Stomach smooth muscle (tissue), 2 donors: ENCODE measurements at regions not wholly inside any gene's neighbourhood (a gene's known extent, or its start where the extent isn't known, plus 50 kb on each side); places are given as distances from the start of the nearest gene placed in this dataset.
"Not testable (repeated sequence)": the region's sequence is repeated elsewhere in the genome, so short reads cannot be mapped to it uniquely, and the experiment has no call there.

Experiments
- H3K27ac ChIP-seq: one replicate; pipeline ENCODE4 v1.7.0; 2013; ENCODE audit warnings: mild to moderate bottlenecking, low read length, inconsistent platforms
- H3K27me3 ChIP-seq, 2 donors: one replicate each; pipeline ENCODE4 v1.7.0; 2013; ENCODE audit warnings: low read length in 2 of 2; ENCODE audit not compliant: insufficient read depth in 2 of 2, control insufficient read depth in 1 of 2
- H3K36me3 ChIP-seq, 2 donors: one replicate each; pipeline ENCODE4 v1.7.0; 2013; ENCODE audit warnings: low read length in 2 of 2; ENCODE audit not compliant: control insufficient read depth in 2 of 2, insufficient read depth in 2 of 2
- H3K4me1 ChIP-seq: one replicate; pipeline ENCODE4 v1.7.0; 2013; ENCODE audit warnings: low read length; ENCODE audit not compliant: control insufficient read depth, insufficient read depth
- H3K4me3 ChIP-seq, 2 donors: one replicate each; pipeline ENCODE4 v1.7.0; 2013; ENCODE audit warnings: low read length in 2 of 2
- H3K9ac ChIP-seq, 2 donors: one replicate each; pipeline ENCODE4 v1.7.0; 2013; ENCODE audit warnings: low read length in 2 of 2, mild to moderate bottlenecking in 1 of 2
- H3K9me3 ChIP-seq, 2 donors: one replicate each; pipeline ENCODE4 v1.7.0; 2013; ENCODE audit warnings: low read length in 2 of 2; ENCODE audit not compliant: control insufficient read depth in 2 of 2
- donor health status: healthy.
- donor health status: Pancreatic carcinoma.

DNA sequence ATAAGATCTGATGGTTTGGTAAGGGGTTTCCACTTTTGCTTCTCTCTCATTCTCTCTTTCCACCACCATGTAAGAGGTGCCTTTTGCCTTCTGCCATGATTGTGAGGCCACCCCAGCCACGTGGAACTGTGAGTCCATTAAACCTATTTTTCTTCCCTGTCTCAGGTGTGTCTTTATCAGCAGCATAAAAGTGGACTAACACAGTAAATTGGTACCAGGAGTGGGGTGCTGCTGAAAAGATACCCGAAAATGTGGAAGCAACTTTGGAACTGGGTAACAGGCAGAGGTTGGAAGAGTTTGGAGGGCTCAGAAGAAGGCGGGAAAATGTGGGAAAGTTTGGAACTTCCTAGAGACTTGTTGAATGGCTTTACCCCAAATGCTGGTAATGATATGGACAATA, 226.4 kb upstream of the MSX2 start:
- H3K9ac ChIP-seq, H3K36me3 ChIP-seq: not testable (repeated sequence)

DNA sequence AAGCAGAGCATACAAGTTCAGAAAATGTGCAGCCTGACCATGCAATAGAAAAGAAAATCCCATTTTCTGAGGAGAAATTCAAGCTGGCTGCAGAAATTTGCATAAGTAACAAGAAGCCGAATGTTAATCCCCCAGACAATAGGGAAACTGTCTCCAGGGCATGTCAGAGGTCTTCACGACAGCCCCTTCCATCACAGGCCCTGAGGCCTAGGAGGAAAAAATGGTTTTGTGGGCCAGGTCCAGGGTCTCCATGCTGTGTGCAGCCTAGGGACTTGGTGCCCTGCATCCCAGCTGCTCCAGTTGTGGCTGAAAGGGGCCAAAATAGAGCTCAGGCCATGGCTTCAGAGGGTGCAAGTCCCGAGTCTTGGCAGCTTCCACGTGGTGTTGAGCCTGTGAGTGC, 225.8 kb upstream of the MSX2 start:
- H3K27me3 ChIP-seq, H3K9ac ChIP-seq, H3K4me3 ChIP-seq, H3K36me3 ChIP-seq, H3K4me1 ChIP-seq, H3K27ac ChIP-seq, H3K9me3 ChIP-seq: not testable (repeated sequence)

More for the DNA sequence above, 226.4 kb upstream of the MSX2 start:
- not testable (repeated sequence) for H3K4me1 ChIP-seq, H3K4me3 ChIP-seq, H3K27ac ChIP-seq, H3K9me3 ChIP-seq, H3K27me3 ChIP-seq

DNA sequence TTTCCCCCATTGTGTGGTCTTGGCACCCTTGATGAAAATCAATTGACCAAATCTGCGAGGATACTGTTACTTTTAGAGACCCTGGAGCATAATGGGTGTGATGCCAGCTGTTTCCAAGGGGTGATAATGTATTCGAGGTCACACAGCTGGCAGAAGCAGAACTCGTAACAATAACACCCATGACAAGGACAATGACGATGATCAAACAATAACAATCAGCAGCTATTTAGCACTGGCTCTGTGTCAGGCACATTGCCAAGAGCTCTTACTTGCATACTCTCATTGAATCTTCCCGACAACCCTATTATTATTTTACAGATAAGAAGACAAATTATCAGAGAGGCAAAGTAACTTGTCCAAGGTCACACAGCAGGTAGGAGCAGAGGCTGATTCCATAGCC, 223.7 kb upstream of the MSX2 start:
- H3K27me3 ChIP-seq, result no peaks in the 10 kb centered on the region
- H3K27ac ChIP-seq, result no peak overlapping the region
- H3K4me3 ChIP-seq, result no peak overlapping the region
- H3K4me1 ChIP-seq, result no peaks in the 10 kb centered on the region
- H3K9me3 ChIP-seq, result peaks cover 0 to 10% of the 10 kb centered on the region in 2 donors
- H3K36me3 ChIP-seq, result no peaks in the 10 kb centered on the region
- H3K9ac ChIP-seq, result no peak overlapping the region

DNA sequence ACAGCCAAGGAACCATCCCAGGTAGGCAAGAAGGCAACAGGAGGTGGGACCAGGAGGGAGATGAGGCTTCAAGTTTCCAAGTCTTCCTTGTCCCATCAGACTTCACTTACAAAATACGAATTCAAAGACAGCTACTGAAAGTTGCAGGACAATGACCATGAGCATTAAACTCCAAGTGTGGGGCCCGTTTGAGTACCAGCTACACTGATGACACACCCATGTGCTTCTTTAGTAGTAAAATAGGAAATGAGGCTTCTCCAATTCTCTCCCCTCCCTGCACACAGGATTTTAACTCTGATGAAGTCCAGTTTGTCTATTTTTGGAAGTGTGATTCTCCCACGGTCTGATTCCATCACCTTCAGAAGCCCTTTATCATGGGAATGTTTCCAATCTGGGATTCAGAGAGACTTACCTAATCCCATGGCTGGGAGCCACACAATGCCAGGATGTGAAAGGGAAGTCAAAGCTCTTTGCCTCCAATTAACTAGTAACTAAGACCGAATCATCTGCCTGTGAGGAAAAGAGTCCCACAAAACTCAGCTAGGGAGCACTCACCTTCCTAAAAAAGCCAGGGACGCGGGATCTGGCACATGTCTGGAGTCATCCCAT, 222.8 kb upstream of the MSX2 start:
- H3K27ac ChIP-seq, result no peak overlapping the region
- H3K36me3 ChIP-seq, result no peaks in the 10 kb centered on the region
- peaks cover 0 to 10% of the 10 kb centered on the region in 2 donors for H3K9me3 ChIP-seq
- no peak overlapping the region for H3K9ac ChIP-seq
- H3K4me3 ChIP-seq, result no peak overlapping the region
- no peaks in the 10 kb centered on the region for H3K4me1 ChIP-seq
- no peaks in the 10 kb centered on the region for H3K27me3 ChIP-seq

DNA sequence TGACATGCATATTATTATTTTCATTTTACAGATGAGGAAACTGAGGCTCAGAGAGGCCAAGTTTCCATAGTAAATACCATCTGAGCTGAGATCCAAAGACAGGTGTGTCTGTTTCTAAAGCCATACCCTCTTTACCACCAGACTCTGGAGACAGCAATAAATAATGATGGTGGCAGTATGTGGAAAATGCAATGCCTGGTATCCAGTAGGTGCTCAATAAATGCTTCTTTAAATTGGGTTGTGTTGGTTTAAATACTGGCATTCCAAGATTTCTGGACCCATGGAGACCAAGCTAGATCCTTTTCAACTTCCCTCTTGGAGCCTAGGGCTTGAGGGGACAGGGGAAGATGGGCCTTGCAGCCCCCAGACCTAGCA, 221.3 kb upstream of the MSX2 start:
- Histone ChIP-seq H3K36me3 (no peaks in the 10 kb centered on the region), H3K9me3 (peaks cover 0 to 5% of the 10 kb centered on the region in 2 donors), H3K4me1 (no peaks in the 10 kb centered on the region), H3K27me3 (no peaks in the 10 kb centered on the region), H3K4me3 (no peak overlapping the region), H3K27ac (no peak overlapping the region), H3K9ac (no peak overlapping the region)

DNA sequence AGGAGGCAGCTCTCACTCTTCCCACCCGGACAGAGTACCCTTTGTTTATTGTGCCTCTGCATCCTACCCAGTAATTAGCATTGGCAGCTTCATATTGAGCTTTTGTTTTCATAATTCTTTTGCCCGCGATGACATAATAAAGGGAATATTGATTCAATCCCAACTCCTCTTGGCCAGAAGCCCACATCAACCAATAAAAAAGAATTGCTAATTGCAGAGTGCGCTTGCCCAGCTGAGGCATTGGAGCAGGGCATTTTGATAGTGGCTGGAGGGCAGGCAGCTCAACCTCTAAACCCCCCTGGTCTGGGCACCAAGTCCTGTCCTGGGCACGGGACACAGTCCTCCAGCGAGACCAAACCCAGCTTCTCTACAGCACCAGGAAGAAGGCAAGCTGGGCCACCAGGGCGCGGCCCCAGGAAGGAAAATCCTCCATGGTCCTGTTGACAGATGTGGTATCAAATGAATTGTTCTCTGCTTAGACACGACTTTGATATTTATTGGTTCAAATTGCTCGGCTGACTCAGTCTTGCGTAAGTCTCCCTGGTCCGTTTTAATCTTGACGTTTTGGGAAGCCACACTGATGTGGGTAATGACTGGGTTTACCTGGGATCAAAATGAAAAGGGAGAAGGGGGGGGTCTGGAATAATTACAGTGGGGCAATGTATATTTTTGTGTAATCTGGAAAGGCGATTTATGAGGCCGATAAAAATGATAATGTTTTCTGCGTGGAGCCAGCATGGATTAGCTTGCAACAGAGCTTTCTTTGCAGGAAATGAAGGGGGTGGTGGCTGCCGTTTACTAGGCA, 220.7 kb upstream of the MSX2 start:
- H3K4me1 ChIP-seq, result no peaks in the 10 kb centered on the region
- no peak overlapping the region for H3K4me3 ChIP-seq
- H3K9ac ChIP-seq, result no peak overlapping the region
- no peaks in the 10 kb centered on the region for H3K36me3 ChIP-seq
- peaks cover under 1 to 5% of the 10 kb centered on the region in 2 donors for H3K9me3 ChIP-seq
- no peaks in the 10 kb centered on the region for H3K27me3 ChIP-seq
- no peak overlapping the region for H3K27ac ChIP-seq

DNA sequence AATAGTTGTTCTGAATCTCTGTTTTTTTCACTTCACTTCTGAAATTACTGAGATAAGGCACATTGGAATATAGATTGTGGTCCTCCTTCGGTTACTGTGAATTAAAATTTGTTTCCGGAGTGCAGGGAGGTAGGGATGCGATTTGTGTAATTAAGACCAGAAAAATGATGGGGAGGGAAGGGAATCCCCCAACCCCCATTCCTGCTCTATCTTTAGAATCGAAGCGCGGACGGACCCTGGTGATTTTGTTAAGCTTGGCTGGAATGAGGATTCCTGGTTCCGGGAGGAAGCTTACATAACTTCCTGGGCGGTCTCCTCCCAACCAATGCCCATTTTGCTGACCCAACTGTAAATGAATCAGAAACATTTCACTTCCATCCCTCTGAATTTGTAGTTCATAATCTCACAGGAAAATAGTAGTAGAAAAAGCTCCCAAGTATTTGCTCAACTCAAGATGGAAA, 220.1 kb upstream of the MSX2 start:
- Histone ChIP-seq H3K9me3 (peaks cover 3 to 5% of the 10 kb centered on the region in 2 donors), H3K36me3 (no peaks in the 10 kb centered on the region), H3K4me3 (no peak overlapping the region), H3K9ac (no peak overlapping the region), H3K27me3 (no peaks in the 10 kb centered on the region), H3K4me1 (no peaks in the 10 kb centered on the region), H3K27ac (no peak overlapping the region)

DNA sequence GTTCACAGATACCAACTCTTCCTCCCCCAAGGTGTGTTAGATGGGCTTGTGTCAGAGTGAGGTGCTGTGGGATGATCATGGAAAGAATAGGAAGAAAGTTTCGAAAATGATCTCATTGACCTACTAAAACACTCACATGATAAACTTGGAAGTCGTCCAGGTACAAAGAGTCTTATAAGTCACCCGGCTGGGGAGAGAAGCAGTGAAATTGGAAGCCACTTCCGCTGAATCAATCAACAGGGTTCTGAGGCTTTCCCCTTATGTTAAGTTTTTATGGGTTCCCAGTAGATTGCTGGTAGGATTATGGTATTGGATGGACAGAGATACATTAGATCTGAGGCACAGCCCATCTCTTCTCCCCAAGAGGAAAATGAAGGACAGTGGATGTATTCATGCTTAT, 218.8 kb upstream of the MSX2 start:
- Histone ChIP-seq H3K4me3 (no peak overlapping the region), H3K9me3 (peaks cover 3% of the 10 kb centered on the region in 2 donors), H3K27ac (no peak overlapping the region), H3K4me1 (no peaks in the 10 kb centered on the region), H3K9ac (no peak overlapping the region), H3K27me3 (no peaks in the 10 kb centered on the region), H3K36me3 (no peaks in the 10 kb centered on the region)

DNA sequence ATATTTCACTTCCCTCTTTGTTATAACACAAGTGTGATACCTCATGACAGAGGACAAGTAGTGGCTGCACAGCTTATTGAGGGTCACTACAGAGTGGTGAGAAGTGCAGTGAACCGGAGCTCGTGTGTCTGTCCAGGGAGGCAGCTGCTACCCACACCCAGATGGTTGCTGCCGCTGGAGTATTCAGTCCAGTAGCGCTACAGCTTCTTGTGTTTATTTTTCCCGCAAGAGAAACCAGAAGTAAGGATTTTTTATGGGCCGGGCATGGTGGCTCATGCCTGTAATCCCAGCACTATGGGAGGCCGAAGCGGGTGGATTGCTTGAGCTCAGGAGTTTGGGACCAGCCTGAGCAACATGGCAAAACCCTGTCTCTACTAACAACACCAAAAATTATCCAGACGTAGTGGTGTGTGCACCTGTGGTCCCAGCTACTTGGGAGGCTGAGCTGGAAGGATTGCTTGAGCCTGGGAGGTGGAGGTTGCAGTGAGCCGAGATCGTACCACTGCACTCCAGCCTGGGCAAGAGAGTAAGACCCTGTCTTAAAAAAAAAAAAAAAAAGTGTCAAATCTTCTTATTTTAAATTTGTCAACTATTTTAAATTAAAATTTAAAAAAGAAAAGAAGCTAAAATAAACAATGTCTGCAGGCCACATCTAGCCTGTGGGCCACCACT, 213.5 kb upstream of the MSX2 start:
- H3K27me3 ChIP-seq, H3K36me3 ChIP-seq, H3K9me3 ChIP-seq: not testable (repeated sequence)

DNA sequence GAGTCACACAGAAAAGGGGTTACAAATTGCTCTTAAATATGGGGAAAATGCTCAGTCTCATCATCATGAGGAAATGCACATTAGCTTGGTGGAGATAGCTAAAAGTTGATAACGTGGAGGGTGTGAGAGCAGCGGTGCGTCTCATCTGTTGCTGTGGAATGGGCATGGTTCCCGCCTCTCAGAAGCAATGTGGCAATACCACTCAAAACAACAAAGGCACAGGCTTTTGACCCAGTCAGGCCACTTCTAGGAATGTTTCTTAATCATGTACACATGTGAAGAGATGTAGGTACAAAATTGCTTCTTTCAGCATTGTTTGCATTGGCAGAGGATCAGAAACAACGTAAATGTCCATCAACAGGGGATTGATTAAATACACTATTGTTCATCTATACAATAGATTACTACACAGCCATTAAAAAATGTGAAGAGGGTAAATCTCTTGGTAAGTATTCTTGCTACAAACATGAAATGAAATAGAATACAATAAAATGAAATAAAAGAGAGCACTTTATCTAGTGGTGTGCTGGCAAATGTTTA, 212.6 kb upstream of the MSX2 start:
- H3K9me3 ChIP-seq, result peaks cover 3% of the 10 kb centered on the region in 2 donors
- no peak overlapping the region for H3K9ac ChIP-seq
- no peak overlapping the region for H3K4me3 ChIP-seq
- no peaks in the 10 kb centered on the region for H3K4me1 ChIP-seq
- no peaks in the 10 kb centered on the region for H3K36me3 ChIP-seq
- H3K27ac ChIP-seq, result no peak overlapping the region
- no peaks in the 10 kb centered on the region for H3K27me3 ChIP-seq

More for the DNA sequence above, 213.5 kb upstream of the MSX2 start:
- not testable (repeated sequence) for H3K9ac ChIP-seq, H3K4me3 ChIP-seq, H3K27ac ChIP-seq, H3K4me1 ChIP-seq
